ENCODE measurements at regions not wholly inside any gene's neighbourhood (a gene's known extent, or its start where the extent isn't known, plus 50 kb on each side); places are given as distances from the start of the nearest gene placed in this dataset.
"Not testable (repeated sequence)": the region's sequence is repeated elsewhere in the genome, so short reads cannot be mapped to it uniquely, and the experiment has no call there.

GRCh38 chr1:187549540-187549939 is 720.8 kb downstream of the PLA2G4A start:
- DNase-seq (ENCODE audit: low read depth) = no peak

GRCh38 chr1:187551061-187551460 is 722.3 kb downstream of the PLA2G4A start:
- DNase-seq (ENCODE audit: low read depth) = no peak

GRCh38 chr1:187563191-187563590 is 734.4 kb downstream of the PLA2G4A start:
- no peak for DNase-seq (ENCODE audit: low read depth)

- DNase-seq (ENCODE audit: low read depth) = no peak
Measured at GRCh38 chr1:187566354-187566753, 737.6 kb downstream of the PLA2G4A start.

- DNase-seq (ENCODE audit: low read depth) = no peak
Measured at GRCh38 chr1:187568067-187568466, 739.3 kb downstream of the PLA2G4A start.

- no peak for DNase-seq (ENCODE audit: low read depth)
Measured at GRCh38 chr1:187570166-187570565, 741.4 kb downstream of the PLA2G4A start.

GRCh38 chr1:187577610-187578009 is 748.9 kb downstream of the PLA2G4A start:
- DNase-seq (ENCODE audit: low read depth) = no peak

GRCh38 chr1:187588917-187589316 is 760.2 kb downstream of the PLA2G4A start:
- no peak for DNase-seq (ENCODE audit: low read depth)

- DNase-seq (ENCODE audit: low read depth) = no peak
Measured at GRCh38 chr1:187605736-187606135, 777.0 kb downstream of the PLA2G4A start.

GRCh38 chr1:187615853-187616735 is 787.3 kb downstream of the PLA2G4A start:
- not testable (repeated sequence) for DNase-seq (ENCODE audit: low read depth)

GRCh38 chr1:187616830-187617229 is 788.1 kb downstream of the PLA2G4A start:
- DNase-seq (ENCODE audit: low read depth) = not testable (repeated sequence)

- DNase-seq (ENCODE audit: low read depth) = no peak
Measured at GRCh38 chr1:187617776-187618175, 789.0 kb downstream of the PLA2G4A start.

- DNase-seq (ENCODE audit: low read depth) = no peak
Measured at GRCh38 chr1:187619175-187619574, 790.4 kb downstream of the PLA2G4A start.

GRCh38 chr1:187621951-187622350 is 793.2 kb downstream of the PLA2G4A start:
- no peak for DNase-seq (ENCODE audit: low read depth)

GRCh38 chr1:187622545-187622944 is 793.8 kb downstream of the PLA2G4A start:
- DNase-seq (ENCODE audit: low read depth) = no peak

GRCh38 chr1:187624812-187625545 is 796.2 kb downstream of the PLA2G4A start:
- DNase-seq (ENCODE audit: low read depth) = no peak

GRCh38 chr1:187626056-187626455 is 797.3 kb downstream of the PLA2G4A start:
- DNase-seq (ENCODE audit: low read depth) = no peak

GRCh38 chr1:187627516-187627915 is 798.8 kb downstream of the PLA2G4A start:
- no peak for DNase-seq (ENCODE audit: low read depth)

- DNase-seq (ENCODE audit: low read depth) = no peak
Measured at GRCh38 chr1:187629075-187629474, 800.3 kb downstream of the PLA2G4A start.

- no peak for DNase-seq (ENCODE audit: low read depth)
Measured at GRCh38 chr1:187630653-187631380, 802.1 kb downstream of the PLA2G4A start.

GRCh38 chr1:187631381-187631675 is 802.6 kb downstream of the PLA2G4A start:
- no peak for DNase-seq (ENCODE audit: low read depth)

GRCh38 chr1:187631984-187632383 is 803.2 kb downstream of the PLA2G4A start:
- DNase-seq (ENCODE audit: low read depth) = no peak

GRCh38 chr1:187634940-187635339 is 806.2 kb downstream of the PLA2G4A start:
- DNase-seq (ENCODE audit: low read depth) = no peak
